ENCODE measurements at regions not wholly inside any gene's neighbourhood (a gene's known extent, or its start where the extent isn't known, plus 50 kb on each side); places are given as distances from the start of the nearest gene placed in this dataset.

GRCh38 chr11:8336356-8337129 is 72.9 kb upstream of the LMO1 start (continued):
- no peak for TF ChIP-seq ELK1 (IDR thresholded peaks at IDR 0.05; ENCODE audit: low read depth, low read length)
- TF ChIP-seq CBX3 (IDR thresholded peaks at IDR 0.05; ENCODE audit: borderline replicate concordance, low read depth) = no peak
- no peak for TF ChIP-seq E2F4 (IDR thresholded peaks at IDR 0.05; ENCODE audit: low read depth, low read length)
- TF ChIP-seq IKZF2 (IDR thresholded peaks at IDR 0.05) = no peak

DNA sequence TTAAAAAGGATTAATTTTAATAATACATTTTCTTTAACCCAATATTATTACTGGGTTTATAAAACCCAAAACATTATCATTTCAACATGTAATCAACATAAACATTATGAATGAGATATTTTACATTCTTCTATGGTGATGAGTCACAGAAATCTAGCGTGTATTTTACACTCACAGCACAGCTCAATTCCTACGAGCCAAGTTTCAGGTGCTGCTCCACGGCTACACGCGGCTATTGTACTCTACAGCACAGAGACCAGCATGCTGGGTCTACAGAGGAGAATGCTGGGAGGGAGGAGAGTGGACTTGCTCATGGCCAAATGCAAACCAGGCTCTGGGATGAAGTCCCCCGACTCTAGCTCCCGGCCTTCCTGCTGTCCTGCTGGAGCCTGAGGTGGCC is 72.0 kb upstream of the LMO1 start:
- in situ Hi-C loops (cut with MboI) (loop anchor here (5.0 kb wide), 1 partner anchor 232 kb away; no protein-coding TSS in a partner anchor), intact Hi-C loops (cut with micrococcal nuclease; ENCODE audit: unreplicated experiment) (no loop called here)
- Histone ChIP-seq H3K9me3 (replicated peaks; ENCODE audit: control insufficient read depth, insufficient read depth, low read length) (no peaks in the 10 kb centered on the region), H3K4me3 (no peak overlapping the region), H3K4me1 (ENCODE audit: control insufficient read depth, insufficient read depth, low read length) (peaks cover 7% of the 10 kb centered on the region), H3K4me2 (ENCODE audit: control insufficient read depth, insufficient read depth) (no peak overlapping the region), H3K27ac (ENCODE audit: control insufficient read depth, insufficient read depth) (no peak overlapping the region), H4K20me1 (ENCODE audit: control insufficient read depth, insufficient read depth) (no peaks in the 10 kb centered on the region), H3K79me2 (ENCODE audit: control insufficient read depth, insufficient read depth, low read length) (no peaks in the 10 kb centered on the region), H2AFZ (ENCODE audit: control insufficient read depth, low read depth, low read length) (no peak overlapping the region), H3K27me3 (replicated peaks in 1 of 2; ENCODE audit: control insufficient read depth in 2 of 2, insufficient read depth in 2 of 2, low read length in 1 of 2) (no peaks in the 10 kb centered on the region), H3K36me3 (ENCODE audit: control insufficient read depth in 2 of 2, insufficient read depth in 2 of 2, low read length in 1 of 2) (no peaks in the 10 kb centered on the region), H3K9ac (ENCODE audit: control insufficient read depth, insufficient read depth, low read length) (no peak overlapping the region)
- BruUV-seq (replicated peaks) = no TSS peak
- ChIA-PET SMC1A (ENCODE audit: uncharacterized antibody, unreplicated experiment) (interaction anchor here (0.8 to 0.9 kb wide), 2 partner anchors 9 to 231 kb away, joined by 3 read pairs; no protein-coding TSS in a partner anchor), RAD21 (ENCODE audit: unreplicated experiment) (no interaction called here), CTCF (interaction anchor here (0.6 kb wide), 1 partner anchor 15 kb away, joined by 3 read pairs; no protein-coding TSS in a partner anchor), POLR2A (no interaction called here)
- 85% methylated on average over 7 of the region's 7 CpGs for WGBS (ENCODE audit: insufficient coverage, insufficient replicate concordance, low lambda C conversion rate, missing lambda C conversion rate)
- DNase-seq (ENCODE audit: low read depth, low spot score) (no peak), ATAC-seq (no peak), FAIRE-seq (no peak)
- TF ChIP-seq BMI1 (IDR thresholded peaks at IDR 0.05; ENCODE audit: borderline replicate concordance) = no peak
- no peak for TF ChIP-seq SP1 (IDR thresholded peaks at IDR 0.05; ENCODE audit: low read depth, low read length)
- TF ChIP-seq PKNOX1 (IDR thresholded peaks at IDR 0.05) = no peak
- no peak for TF ChIP-seq NBN (IDR thresholded peaks at IDR 0.05)
- TF ChIP-seq ATF2 (IDR thresholded peaks at IDR 0.05; ENCODE audit: low read length) = no peak
- TF ChIP-seq HDAC2 (IDR thresholded peaks at IDR 0.05) = no peak
- TF ChIP-seq E2F4 (IDR thresholded peaks at IDR 0.05; ENCODE audit: low read depth, low read length) = no peak
- no peak for TF ChIP-seq HDAC6 (IDR thresholded peaks at IDR 0.05; ENCODE audit: unreplicated experiment)
- TF ChIP-seq, protein P1, sequence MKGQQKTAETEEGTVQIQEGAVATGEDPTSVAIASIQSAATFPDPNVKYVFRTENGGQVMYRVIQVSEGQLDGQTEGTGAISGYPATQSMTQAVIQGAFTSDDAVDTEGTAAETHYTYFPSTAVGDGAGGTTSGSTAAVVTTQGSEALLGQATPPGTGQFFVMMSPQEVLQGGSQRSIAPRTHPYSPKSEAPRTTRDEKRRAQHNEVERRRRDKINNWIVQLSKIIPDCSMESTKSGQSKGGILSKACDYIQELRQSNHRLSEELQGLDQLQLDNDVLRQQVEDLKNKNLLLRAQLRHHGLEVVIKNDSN (IDR thresholded peaks at IDR 0.05; ENCODE audit: borderline replicate concordance, extremely low read length, insufficient read depth, low read depth, low read length) = no peak
- no peak for TF ChIP-seq RCOR1 (conservative IDR thresholded peaks at IDR 0.05; ENCODE audit: low read depth, low read length)
- no peak for TF ChIP-seq PAX5 (IDR thresholded peaks at IDR 0.05; ENCODE audit: borderline replicate concordance, low read depth, low read length)
- TF ChIP-seq MYB (IDR thresholded peaks at IDR 0.05; ENCODE audit: borderline replicate concordance, low read depth, low read length) = no peak
- TF ChIP-seq CBFB (IDR thresholded peaks at IDR 0.05; ENCODE audit: low read depth) = no peak
- no peak for TF ChIP-seq PML (IDR thresholded peaks at IDR 0.05; ENCODE audit: low read length)
